ENCODE measurements at regions not wholly inside any gene's neighbourhood (a gene's known extent, or its start where the extent isn't known, plus 50 kb on each side); places are given as distances from the start of the nearest gene placed in this dataset.

- no peak for TF ChIP-seq RAD21 (IDR thresholded peaks at IDR 0.05 in 1 of 2, conservative IDR thresholded peaks at IDR 0.05 in 1 of 2; ENCODE audit: low read depth in 2 of 2, low read length in 2 of 2)
Observed at GRCh38 chr9:7871977-7872730, 72.6 kb upstream of the DMAC1 start (continued).
